ENCODE measurements at regions not wholly inside any gene's neighbourhood (a gene's known extent, or its start where the extent isn't known, plus 50 kb on each side); places are given as distances from the start of the nearest gene placed in this dataset.

GRCh38 chr16:74153773-74154172 is 142.8 kb upstream of the PSMD7 start:
- POLR2A ChIA-PET (ENCODE audit: unreplicated experiment), result no interaction called here
- Histone ChIP-seq H3K4me1 (ENCODE audit: control insufficient read depth, insufficient read depth, low read length) (no peaks in the 10 kb centered on the region), H4K8ac (ENCODE audit: low read depth in 2 of 2, low read length in 2 of 2) (no peak overlapping the region), H2BK5ac (ENCODE audit: low read depth, low read length, poor library complexity, severe bottlenecking) (no peak overlapping the region), H2BK120ac (ENCODE audit: low read depth, low read length) (no peak overlapping the region), H2BK20ac (ENCODE audit: low read depth, low read length) (no peak overlapping the region), H4K91ac (ENCODE audit: insufficient read depth, low read depth, low read length) (no peak overlapping the region), H3K4ac (ENCODE audit: low read depth, low read length) (no peak overlapping the region), H3K27me3 (ENCODE audit: control insufficient read depth, insufficient read depth, low read length) (no peaks in the 10 kb centered on the region), H3K79me1 (ENCODE audit: low read depth in 1 of 2, low read length in 2 of 2) (no peaks in the 10 kb centered on the region), H3K36me3 (ENCODE audit: control insufficient read depth, insufficient read depth, low read length) (no peaks in the 10 kb centered on the region), H3K27ac (ENCODE audit: insufficient read depth, low read length) (no peak overlapping the region), H4K20me1 (ENCODE audit: insufficient read depth, low read length) (no peaks in the 10 kb centered on the region), H3K18ac (ENCODE audit: low read depth, low read length) (no peak overlapping the region), H3K14ac (replicated peaks; ENCODE audit: low read depth, low read length) (no peak overlapping the region), H2BK15ac (ENCODE audit: low read depth, low read length) (no peak overlapping the region), H3K4me3 (ENCODE audit: insufficient read depth, low read depth, low read length) (no peak overlapping the region), H3K56ac (ENCODE audit: extremely low read depth, insufficient read depth, low read length) (no peak overlapping the region), H2AK9ac (replicated peaks; ENCODE audit: low read depth, low read length, poor library complexity) (no peak overlapping the region), H3K4me2 (ENCODE audit: low read depth, low read length) (no peak overlapping the region), H3K9me1 (ENCODE audit: insufficient read depth, low read length) (no peaks in the 10 kb centered on the region), H2AFZ (replicated peaks; ENCODE audit: low read length, poor library complexity) (no peak overlapping the region), H4K5ac (ENCODE audit: low read depth, low read length) (no peak overlapping the region), H3K9me3 (ENCODE audit: control insufficient read depth, insufficient read depth, low read length) (peaks cover 2% of the 10 kb centered on the region; the same call in 1 of the 2 replicates), H3K23ac (ENCODE audit: low read depth, low read length) (no peak overlapping the region), H2AK5ac (ENCODE audit: low read depth, low read length) (no peak overlapping the region), H3K9ac (ENCODE audit: low read depth, low read length) (no peak overlapping the region)
- DNase-seq (no peak), ATAC-seq (ENCODE audit: low read depth) (no peak)
- no peak for TF ChIP-seq ELK1 (IDR thresholded peaks at IDR 0.05; ENCODE audit: borderline replicate concordance, low read depth, low read length)
- no peak for TF ChIP-seq RCOR1 (IDR thresholded peaks at IDR 0.05; ENCODE audit: insufficient replicate concordance, low read length)
- TF ChIP-seq FOS (IDR thresholded peaks at IDR 0.05; ENCODE audit: low read depth, low read length), result no peak
- no peak for TF ChIP-seq POLR2A (IDR thresholded peaks at IDR 0.05; ENCODE audit: low read depth, low read length)
- no peak for TF ChIP-seq NFE2L2 (IDR thresholded peaks at IDR 0.05; ENCODE audit: low read depth, low read length)
- TF ChIP-seq, protein P1, sequence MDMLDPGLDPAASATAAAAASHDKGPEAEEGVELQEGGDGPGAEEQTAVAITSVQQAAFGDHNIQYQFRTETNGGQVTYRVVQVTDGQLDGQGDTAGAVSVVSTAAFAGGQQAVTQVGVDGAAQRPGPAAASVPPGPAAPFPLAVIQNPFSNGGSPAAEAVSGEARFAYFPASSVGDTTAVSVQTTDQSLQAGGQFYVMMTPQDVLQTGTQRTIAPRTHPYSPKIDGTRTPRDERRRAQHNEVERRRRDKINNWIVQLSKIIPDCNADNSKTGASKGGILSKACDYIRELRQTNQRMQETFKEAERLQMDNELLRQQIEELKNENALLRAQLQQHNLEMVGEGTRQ (IDR thresholded peaks at IDR 0.05; ENCODE audit: low read depth, low read length), result no peak
- TF ChIP-seq, protein P2, sequence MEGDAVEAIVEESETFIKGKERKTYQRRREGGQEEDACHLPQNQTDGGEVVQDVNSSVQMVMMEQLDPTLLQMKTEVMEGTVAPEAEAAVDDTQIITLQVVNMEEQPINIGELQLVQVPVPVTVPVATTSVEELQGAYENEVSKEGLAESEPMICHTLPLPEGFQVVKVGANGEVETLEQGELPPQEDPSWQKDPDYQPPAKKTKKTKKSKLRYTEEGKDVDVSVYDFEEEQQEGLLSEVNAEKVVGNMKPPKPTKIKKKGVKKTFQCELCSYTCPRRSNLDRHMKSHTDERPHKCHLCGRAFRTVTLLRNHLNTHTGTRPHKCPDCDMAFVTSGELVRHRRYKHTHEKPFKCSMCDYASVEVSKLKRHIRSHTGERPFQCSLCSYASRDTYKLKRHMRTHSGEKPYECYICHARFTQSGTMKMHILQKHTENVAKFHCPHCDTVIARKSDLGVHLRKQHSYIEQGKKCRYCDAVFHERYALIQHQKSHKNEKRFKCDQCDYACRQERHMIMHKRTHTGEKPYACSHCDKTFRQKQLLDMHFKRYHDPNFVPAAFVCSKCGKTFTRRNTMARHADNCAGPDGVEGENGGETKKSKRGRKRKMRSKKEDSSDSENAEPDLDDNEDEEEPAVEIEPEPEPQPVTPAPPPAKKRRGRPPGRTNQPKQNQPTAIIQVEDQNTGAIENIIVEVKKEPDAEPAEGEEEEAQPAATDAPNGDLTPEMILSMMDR (conservative IDR thresholded peaks at IDR 0.05; ENCODE audit: low read depth, low read length), result no peak
- no peak for TF ChIP-seq CHD1 (IDR thresholded peaks at IDR 0.05; ENCODE audit: low read depth, low read length)
- no peak for TF ChIP-seq MAFK (IDR thresholded peaks at IDR 0.05; ENCODE audit: low read depth, low read length)
- TF ChIP-seq RAD21 (IDR thresholded peaks at IDR 0.05; ENCODE audit: low read length), result no peak
- no CpG with 5 or more reads among the region's 1 CpG for WGBS, 2 experiments (ENCODE audit: extremely low coverage in 2 of 2, insufficient read length in 1 of 2)
- in situ Hi-C loops (cut with MboI; ENCODE audit: low sequenced_read_pairs), result no loop called here
- intact Hi-C loops (cut with micrococcal nuclease), result no loop called here
- no TSS peak for BruUV-seq (replicated peaks)
- dilution Hi-C loops (cut with HindIII; ENCODE audit: low sequenced_read_pairs, unreplicated experiment), result no loop called here
- CTCF ChIA-PET, result no interaction called here
